IMR-90 (cell line): ENCODE measurements at regions not wholly inside any gene's neighbourhood (a gene's known extent, or its start where the extent isn't known, plus 50 kb on each side); places are given as distances from the start of the nearest gene placed in this dataset.
"Not testable (repeated sequence)": the region's sequence is repeated elsewhere in the genome, so short reads cannot be mapped to it uniquely, and the experiment has no call there.

Experiments used
- BHLHE40 ChIP-seq: fragments of 150-350 bp; IDR thresholded peaks from 2 replicates; pipeline ENCODE4 v1.6.1; 2016; ENCODE audit warnings: mild to moderate bottlenecking, low read depth, low read length
- CEBPB ChIP-seq: IDR thresholded peaks from 2 replicates; pipeline ENCODE4 v1.6.1; 2012; ENCODE audit warnings: low read depth, low read length, improper control_type of control experiment
- CHD1 ChIP-seq: IDR thresholded peaks from 2 replicates; pipeline ENCODE4 v1.6.1; 2012; ENCODE audit warnings: low read depth, low read length, improper control_type of control experiment
- MAFK ChIP-seq: IDR thresholded peaks from 2 replicates; pipeline ENCODE4 v1.6.1; 2012; ENCODE audit warnings: low read depth, low read length, improper control_type of control experiment
- MAZ ChIP-seq: IDR thresholded peaks from 2 replicates; pipeline ENCODE4 v1.6.1; 2012; ENCODE audit warnings: low read depth, mild to moderate bottlenecking, low read length, improper control_type of control experiment, moderate library complexity, borderline replicate concordance
- POLR2A ChIP-seq: IDR thresholded peaks from 2 replicates; pipeline ENCODE4 v1.6.1; 2012; ENCODE audit warnings: mild to moderate bottlenecking, low read depth, low read length
- RAD21 ChIP-seq: IDR thresholded peaks from 2 replicates; pipeline ENCODE4 v1.6.1; 2012; ENCODE audit warnings: low read length, improper control_type of control experiment
- RCOR1 ChIP-seq: IDR thresholded peaks from 2 replicates; pipeline ENCODE4 v1.6.1; 2012; ENCODE audit warnings: mild to moderate bottlenecking, low read length, improper control_type of control experiment; ENCODE audit not compliant: insufficient replicate concordance
- TF ChIP-seq, protein P1 (sequence below): conservative IDR thresholded peaks from 2 replicates; pipeline ENCODE4 v1.5.1; 2012; ENCODE audit warnings: mild to moderate bottlenecking, low read depth, low read length, improper control_type of control experiment
- TF ChIP-seq, protein P2 (sequence below): fragments of 150-350 bp; IDR thresholded peaks from 2 replicates; pipeline ENCODE4 v1.6.1; 2016; ENCODE audit warnings: low read depth, mild to moderate bottlenecking, low read length, moderate library complexity, borderline replicate concordance

DNA sequence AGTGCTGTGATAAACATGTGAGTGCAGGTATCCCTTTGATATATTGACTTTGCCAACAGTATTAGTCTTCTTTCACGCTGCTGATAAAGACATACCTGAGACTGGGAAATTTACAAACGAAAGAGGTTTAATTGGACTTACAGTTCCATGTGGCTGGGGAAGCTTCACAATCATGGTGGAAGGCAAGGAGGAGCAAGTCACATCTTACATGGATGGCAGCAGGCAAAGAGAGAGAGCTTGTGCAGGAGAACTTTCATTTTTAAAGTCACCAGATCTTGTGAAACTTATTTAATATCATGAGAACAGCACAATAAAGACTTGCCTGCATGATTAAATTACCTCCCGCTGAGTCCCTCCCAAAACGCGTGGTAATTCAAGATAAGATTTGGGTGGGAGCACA is 277.9 kb upstream of the GCFC2 start:
- TF ChIP-seq, protein P1, sequence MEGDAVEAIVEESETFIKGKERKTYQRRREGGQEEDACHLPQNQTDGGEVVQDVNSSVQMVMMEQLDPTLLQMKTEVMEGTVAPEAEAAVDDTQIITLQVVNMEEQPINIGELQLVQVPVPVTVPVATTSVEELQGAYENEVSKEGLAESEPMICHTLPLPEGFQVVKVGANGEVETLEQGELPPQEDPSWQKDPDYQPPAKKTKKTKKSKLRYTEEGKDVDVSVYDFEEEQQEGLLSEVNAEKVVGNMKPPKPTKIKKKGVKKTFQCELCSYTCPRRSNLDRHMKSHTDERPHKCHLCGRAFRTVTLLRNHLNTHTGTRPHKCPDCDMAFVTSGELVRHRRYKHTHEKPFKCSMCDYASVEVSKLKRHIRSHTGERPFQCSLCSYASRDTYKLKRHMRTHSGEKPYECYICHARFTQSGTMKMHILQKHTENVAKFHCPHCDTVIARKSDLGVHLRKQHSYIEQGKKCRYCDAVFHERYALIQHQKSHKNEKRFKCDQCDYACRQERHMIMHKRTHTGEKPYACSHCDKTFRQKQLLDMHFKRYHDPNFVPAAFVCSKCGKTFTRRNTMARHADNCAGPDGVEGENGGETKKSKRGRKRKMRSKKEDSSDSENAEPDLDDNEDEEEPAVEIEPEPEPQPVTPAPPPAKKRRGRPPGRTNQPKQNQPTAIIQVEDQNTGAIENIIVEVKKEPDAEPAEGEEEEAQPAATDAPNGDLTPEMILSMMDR, result not testable (repeated sequence)
- TF ChIP-seq BHLHE40, POLR2A, RAD21, MAZ, RCOR1, CHD1, CEBPB, MAFK: not testable (repeated sequence)
- TF ChIP-seq, protein P2, sequence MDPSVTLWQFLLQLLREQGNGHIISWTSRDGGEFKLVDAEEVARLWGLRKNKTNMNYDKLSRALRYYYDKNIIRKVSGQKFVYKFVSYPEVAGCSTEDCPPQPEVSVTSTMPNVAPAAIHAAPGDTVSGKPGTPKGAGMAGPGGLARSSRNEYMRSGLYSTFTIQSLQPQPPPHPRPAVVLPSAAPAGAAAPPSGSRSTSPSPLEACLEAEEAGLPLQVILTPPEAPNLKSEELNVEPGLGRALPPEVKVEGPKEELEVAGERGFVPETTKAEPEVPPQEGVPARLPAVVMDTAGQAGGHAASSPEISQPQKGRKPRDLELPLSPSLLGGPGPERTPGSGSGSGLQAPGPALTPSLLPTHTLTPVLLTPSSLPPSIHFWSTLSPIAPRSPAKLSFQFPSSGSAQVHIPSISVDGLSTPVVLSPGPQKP, result not testable (repeated sequence)
